SW 1271 (cell line): ENCODE measurements at regions not wholly inside any gene's neighbourhood (a gene's known extent, or its start where the extent isn't known, plus 50 kb on each side); places are given as distances from the start of the nearest gene placed in this dataset.
"Not testable (repeated sequence)": the region's sequence is repeated elsewhere in the genome, so short reads cannot be mapped to it uniquely, and the experiment has no call there.

Experiments
- DNase-seq, 2 experiments: peaks; one replicate each; lab custom pipeline; 2025; lab: John Stamatoyannopoulos, UW

- DNase-seq = no peak
These were observed 55.2 kb upstream of the MDM1 start for GRCh38 chr12:68387338-68387737.

GRCh38 chr12:68389305-68389704, 57.1 kb upstream of the MDM1 start:
- no peak for DNase-seq

GRCh38 chr12:68391937-68392336, 59.8 kb upstream of the MDM1 start:
- DNase-seq = no peak

GRCh38 chr12:68392376-68392775, 60.2 kb upstream of the MDM1 start:
- no peak for DNase-seq

GRCh38 chr12:68393417-68393816, 61.3 kb upstream of the MDM1 start:
- no peak for DNase-seq

- DNase-seq = no peak
These were observed 65.5 kb upstream of the MDM1 start for GRCh38 chr12:68397566-68398158.

- not testable (repeated sequence) for DNase-seq
These were observed 66.5 kb upstream of the MDM1 start for GRCh38 chr12:68398689-68399088.

- DNase-seq = no peak
These were observed 68.2 kb upstream of the MDM1 start for GRCh38 chr12:68400226-68400829.

- no peak for DNase-seq
These were observed 70.3 kb upstream of the MDM1 start for GRCh38 chr12:68402422-68402821.

GRCh38 chr12:68403296-68403695, 71.1 kb upstream of the MDM1 start:
- DNase-seq = no peak

GRCh38 chr12:68403711-68404110, 71.5 kb upstream of the MDM1 start:
- DNase-seq = no peak

- no peak for DNase-seq
These were observed 73.2 kb upstream of the MDM1 start for GRCh38 chr12:68405343-68405781.

GRCh38 chr12:68406134-68406576, 74.0 kb upstream of the MDM1 start:
- no peak for DNase-seq

GRCh38 chr12:68406911-68407310, 74.7 kb upstream of the MDM1 start:
- no peak for DNase-seq

- no peak for DNase-seq
These were observed 78.0 kb upstream of the MDM1 start for GRCh38 chr12:68410018-68410660.

- no peak for DNase-seq
These were observed 79.2 kb upstream of the MDM1 start for GRCh38 chr12:68411371-68411770.

- no peak for DNase-seq
These were observed 82.8 kb upstream of the MDM1 start for GRCh38 chr12:68414988-68415387.

- DNase-seq = no peak
These were observed 84.2 kb upstream of the MDM1 start for GRCh38 chr12:68416350-68416749.

- no peak for DNase-seq
These were observed 84.7 kb upstream of the MDM1 start for GRCh38 chr12:68416826-68417225.

- no peak for DNase-seq
These were observed 85.9 kb upstream of the MDM1 start for GRCh38 chr12:68418137-68418460.

GRCh38 chr12:68420225-68421010, 88.3 kb upstream of the MDM1 start:
- no peak for DNase-seq

GRCh38 chr12:68422159-68422558, 90.0 kb upstream of the MDM1 start:
- DNase-seq = no peak
